MM.1S (cell line): ENCODE measurements at regions not wholly inside any gene's neighbourhood (a gene's known extent, or its start where the extent isn't known, plus 50 kb on each side); places are given as distances from the start of the nearest gene placed in this dataset.

Source experiments
- CTCF ChIP-seq: fragments of 300-600 bp; sonication (generic); IDR thresholded peaks from 2 replicates; pipeline ENCODE4 v1.5.1; 2016; ENCODE audit warnings: antibody characterized with exemption, low read length, mixed read lengths
- EZH2 ChIP-seq: fragments of 300-600 bp; sonication (generic); optimal IDR thresholded peaks from 2 replicates; pipeline ENCODE3; 2017; ENCODE audit warnings: low read depth, mild to moderate bottlenecking, antibody characterized with exemption, low read length, mixed read lengths

GRCh38 chr14:78043349-78043748 is 126.8 kb upstream of the NRXN3 start:
- TF ChIP-seq CTCF = no peak
- TF ChIP-seq EZH2 = no peak
